Astrocyte (in vitro differentiated cells and primary cell): ENCODE measurements at regions not wholly inside any gene's neighbourhood (a gene's known extent, or its start where the extent isn't known, plus 50 kb on each side); places are given as distances from the start of the nearest gene placed in this dataset.

Experiments used
- DNase-seq: peaks from one replicate; pipeline ENCODE4 v3.0.0-alpha.2; 2010; ENCODE audit warnings: low read depth
- FAIRE-seq: peaks from 2 replicates; lab custom pipeline; 2011; peaks lifted over from hg19 to GRCh38; lab: Jason Lieb, UNC
- H2AFZ ChIP-seq: 2 replicates; pipeline ENCODE4 v1.6.0; 2012; ENCODE audit warnings: low read depth, low read length, inconsistent platforms
- H3K27ac ChIP-seq: 2 replicates; pipeline ENCODE4 v1.5.1; 2011; ENCODE audit warnings: low read depth, low read length, inconsistent platforms
- H3K27me3 ChIP-seq: 2 replicates; pipeline ENCODE4 v1.6.0; 2011; ENCODE audit warnings: low read length, inconsistent platforms; ENCODE audit not compliant: insufficient read depth
- H3K36me3 ChIP-seq: 2 replicates; pipeline ENCODE4 v1.5.1; 2011; ENCODE audit warnings: low read length, inconsistent platforms; ENCODE audit not compliant: insufficient read depth
- H3K4me1 ChIP-seq: 2 replicates; pipeline ENCODE4 v1.5.1; 2011; ENCODE audit warnings: low read length, inconsistent platforms; ENCODE audit not compliant: insufficient read depth
- H3K4me2 ChIP-seq: 2 replicates; pipeline ENCODE4 v1.6.0; 2012; ENCODE audit warnings: low read length, inconsistent platforms
- H3K4me3 ChIP-seq: 2 replicates; pipeline ENCODE4 v1.5.1; 2011; ENCODE audit warnings: low read depth, mild to moderate bottlenecking, low read length, inconsistent platforms; ENCODE audit not compliant: insufficient read depth
- H3K79me2 ChIP-seq: 2 replicates; pipeline ENCODE4 v1.6.0; 2012; ENCODE audit warnings: mild to moderate bottlenecking, low read length, inconsistent platforms; ENCODE audit not compliant: insufficient read depth
- H3K9ac ChIP-seq: 2 replicates; pipeline ENCODE4 v1.6.0; 2012; ENCODE audit warnings: mild to moderate bottlenecking, low read length, inconsistent platforms
- H3K9me3 ChIP-seq: 2 replicates; pipeline ENCODE4 v1.5.1; 2012; ENCODE audit warnings: low read depth, mild to moderate bottlenecking, low read length, inconsistent platforms; ENCODE audit not compliant: insufficient read depth
- H4K20me1 ChIP-seq: 2 replicates; pipeline ENCODE4 v1.6.0; 2012; ENCODE audit warnings: low read length, inconsistent platforms; ENCODE audit not compliant: insufficient read depth
- H3K27ac Mint-ChIP-seq: one replicate; pipeline ENCODE4 v1.8.0; 2021; ENCODE audit warnings: mild to moderate bottlenecking, mixed read lengths; ENCODE audit not compliant: unreplicated experiment
- H3K27me3 Mint-ChIP-seq: one replicate; pipeline ENCODE4 v1.8.0; 2021; ENCODE audit warnings: low read depth, mixed read lengths; ENCODE audit not compliant: unreplicated experiment
- H3K36me3 Mint-ChIP-seq: one replicate; pipeline ENCODE4 v1.8.0; 2021; ENCODE audit warnings: low read depth, mixed read lengths; ENCODE audit not compliant: unreplicated experiment
- H3K4me1 Mint-ChIP-seq: one replicate; pipeline ENCODE4 v1.8.0; 2021; ENCODE audit warnings: low read depth, mixed read lengths; ENCODE audit not compliant: unreplicated experiment
- H3K4me3 Mint-ChIP-seq: one replicate; pipeline ENCODE4 v1.8.0; 2021; ENCODE audit warnings: mild to moderate bottlenecking, moderate library complexity, mixed read lengths; ENCODE audit not compliant: unreplicated experiment
- H3K9me3 Mint-ChIP-seq: one replicate; pipeline ENCODE4 v1.8.0; 2021; ENCODE audit warnings: mild to moderate bottlenecking, mixed read lengths; ENCODE audit not compliant: unreplicated experiment
- EZH2 ChIP-seq: IDR thresholded peaks from 2 replicates; pipeline ENCODE4 v1.6.1; 2012; ENCODE audit warnings: mild to moderate bottlenecking, low read length, inconsistent platforms; ENCODE audit not compliant: insufficient read depth
- TF ChIP-seq, protein P1 (sequence below): IDR thresholded peaks from 2 replicates; pipeline ENCODE4 v1.5.1; 2011; ENCODE audit warnings: low read depth, mild to moderate bottlenecking, inconsistent platforms, low read length, moderate library complexity; ENCODE audit not compliant: insufficient read depth

DNA sequence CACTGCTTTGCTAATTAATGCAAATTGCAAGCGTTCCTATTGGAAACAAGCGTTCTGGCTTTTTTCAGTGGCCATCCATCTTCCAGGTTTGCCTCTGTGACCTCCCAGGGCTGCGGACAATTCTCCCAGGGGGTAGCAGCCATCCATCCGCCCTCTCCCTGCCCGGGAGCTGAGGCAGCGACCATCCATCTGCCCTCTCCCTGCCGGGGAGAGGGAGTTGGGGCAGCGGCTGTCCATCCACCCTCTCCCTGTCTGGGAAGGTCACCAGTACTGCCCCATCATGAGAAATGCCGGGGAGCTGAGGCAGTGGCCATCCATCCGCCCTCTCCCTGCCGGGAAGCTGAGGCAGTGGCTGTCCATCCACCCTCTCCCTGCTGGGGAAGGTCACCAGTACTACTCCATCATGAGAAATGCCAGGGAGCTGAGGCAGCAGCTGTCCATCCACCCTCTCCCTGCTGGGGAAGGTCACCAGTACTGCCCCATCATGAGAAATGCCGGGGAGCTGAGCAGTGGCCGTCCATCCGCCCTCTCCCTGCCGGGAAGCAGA is 394.7 kb downstream of the BRD1 start:
- H3K4me3 ChIP-seq, result no peak overlapping the region
- peaks cover 29% of the 10 kb centered on the region for H3K27me3 Mint-ChIP-seq
- peaks cover 7% of the 10 kb centered on the region for H3K9me3 ChIP-seq
- H3K36me3 ChIP-seq, result no peaks in the 10 kb centered on the region
- H3K27ac Mint-ChIP-seq, result no peak overlapping the region
- H4K20me1 ChIP-seq, result no peaks in the 10 kb centered on the region
- DNase-seq (no peak), FAIRE-seq (no peak)
- H3K4me1 Mint-ChIP-seq, result no peaks in the 10 kb centered on the region
- H3K4me2 ChIP-seq, result no peak overlapping the region
- H2AFZ ChIP-seq, result no peak overlapping the region
- H3K27ac ChIP-seq, result no peak overlapping the region
- no peaks in the 10 kb centered on the region for H3K27me3 ChIP-seq
- H3K79me2 ChIP-seq, result no peaks in the 10 kb centered on the region
- no peak overlapping the region for H3K4me3 Mint-ChIP-seq
- H3K36me3 Mint-ChIP-seq, result no peaks in the 10 kb centered on the region
- H3K4me1 ChIP-seq, result no peaks in the 10 kb centered on the region
- TF ChIP-seq EZH2, result no peak
- TF ChIP-seq, protein P1, sequence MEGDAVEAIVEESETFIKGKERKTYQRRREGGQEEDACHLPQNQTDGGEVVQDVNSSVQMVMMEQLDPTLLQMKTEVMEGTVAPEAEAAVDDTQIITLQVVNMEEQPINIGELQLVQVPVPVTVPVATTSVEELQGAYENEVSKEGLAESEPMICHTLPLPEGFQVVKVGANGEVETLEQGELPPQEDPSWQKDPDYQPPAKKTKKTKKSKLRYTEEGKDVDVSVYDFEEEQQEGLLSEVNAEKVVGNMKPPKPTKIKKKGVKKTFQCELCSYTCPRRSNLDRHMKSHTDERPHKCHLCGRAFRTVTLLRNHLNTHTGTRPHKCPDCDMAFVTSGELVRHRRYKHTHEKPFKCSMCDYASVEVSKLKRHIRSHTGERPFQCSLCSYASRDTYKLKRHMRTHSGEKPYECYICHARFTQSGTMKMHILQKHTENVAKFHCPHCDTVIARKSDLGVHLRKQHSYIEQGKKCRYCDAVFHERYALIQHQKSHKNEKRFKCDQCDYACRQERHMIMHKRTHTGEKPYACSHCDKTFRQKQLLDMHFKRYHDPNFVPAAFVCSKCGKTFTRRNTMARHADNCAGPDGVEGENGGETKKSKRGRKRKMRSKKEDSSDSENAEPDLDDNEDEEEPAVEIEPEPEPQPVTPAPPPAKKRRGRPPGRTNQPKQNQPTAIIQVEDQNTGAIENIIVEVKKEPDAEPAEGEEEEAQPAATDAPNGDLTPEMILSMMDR, result no peak
- no peaks in the 10 kb centered on the region for H3K9me3 Mint-ChIP-seq
- H3K9ac ChIP-seq, result no peak overlapping the region

GRCh38 chr22:49432211-49432896 is 395.3 kb downstream of the BRD1 start:
- H3K9me3 Mint-ChIP-seq, result no peaks in the 10 kb centered on the region
- Histone ChIP-seq H2AFZ (no peak overlapping the region), H3K79me2 (no peaks in the 10 kb centered on the region), H3K36me3 (no peaks in the 10 kb centered on the region), H3K9me3 (peaks cover 7% of the 10 kb centered on the region), H3K4me1 (no peaks in the 10 kb centered on the region), H3K27ac (no peak overlapping the region), H4K20me1 (no peaks in the 10 kb centered on the region), H3K9ac (no peak overlapping the region), H3K4me3 (no peak overlapping the region), H3K27me3 (no peaks in the 10 kb centered on the region), H3K4me2 (no peak overlapping the region)
- no peak overlapping the region for H3K4me3 Mint-ChIP-seq
- no peaks in the 10 kb centered on the region for H3K36me3 Mint-ChIP-seq
- peaks cover 29% of the 10 kb centered on the region for H3K27me3 Mint-ChIP-seq
- TF ChIP-seq, protein P1, result no peak
- TF ChIP-seq EZH2, result no peak
- H3K4me1 Mint-ChIP-seq, result no peaks in the 10 kb centered on the region
- DNase-seq (no peak), FAIRE-seq (no peak)
- no peak overlapping the region for H3K27ac Mint-ChIP-seq

DNA sequence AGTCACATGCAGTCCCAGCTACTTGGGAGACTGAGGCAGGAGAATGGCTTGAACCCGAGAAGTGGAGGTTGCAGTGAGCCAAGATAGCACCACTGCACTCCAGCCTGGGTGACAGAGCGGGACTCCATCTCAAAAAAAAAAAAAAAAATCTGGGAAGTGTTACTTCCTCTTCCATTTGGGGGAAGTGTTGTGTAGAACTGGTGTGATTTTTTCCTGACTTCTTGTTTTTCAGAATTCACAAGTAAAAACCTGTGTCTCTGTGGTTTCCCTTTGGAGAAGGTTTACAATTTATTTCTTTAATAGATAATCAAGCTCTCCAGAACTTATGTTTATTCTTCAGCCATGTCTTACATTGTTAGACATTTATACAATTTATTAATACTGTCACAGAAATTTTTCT is 396.1 kb downstream of the BRD1 start:
- no peaks in the 10 kb centered on the region for H3K4me1 Mint-ChIP-seq
- FAIRE-seq (no peak), DNase-seq (no peak)
- no peaks in the 10 kb centered on the region for H3K79me2 ChIP-seq
- H3K9ac ChIP-seq, result no peak overlapping the region
- H3K9me3 Mint-ChIP-seq, result no peaks in the 10 kb centered on the region
- no peak overlapping the region for H3K4me3 Mint-ChIP-seq
- no peaks in the 10 kb centered on the region for H4K20me1 ChIP-seq
- H2AFZ ChIP-seq, result no peak overlapping the region
- H3K27ac ChIP-seq, result no peak overlapping the region
- H3K4me1 ChIP-seq, result no peaks in the 10 kb centered on the region
- no peaks in the 10 kb centered on the region for H3K27me3 ChIP-seq
- H3K27ac Mint-ChIP-seq, result no peak overlapping the region
- no peak overlapping the region for H3K4me2 ChIP-seq
- no peaks in the 10 kb centered on the region for H3K36me3 ChIP-seq
- peaks cover 23% of the 10 kb centered on the region for H3K27me3 Mint-ChIP-seq
- H3K36me3 Mint-ChIP-seq, result no peaks in the 10 kb centered on the region
- H3K9me3 ChIP-seq, result peaks cover 7% of the 10 kb centered on the region
- TF ChIP-seq EZH2, result no peak
- TF ChIP-seq, protein P1, result no peak
- H3K4me3 ChIP-seq, result no peak overlapping the region
